Upper lobe of left lung (tissue), 6 donors: ENCODE measurements at regions not wholly inside any gene's neighbourhood (a gene's known extent, or its start where the extent isn't known, plus 50 kb on each side); places are given as distances from the start of the nearest gene placed in this dataset.
A peak's percentile ranks its signal among the peaks of the same experiment; 100 is the strongest.

Experiments used
- ATAC-seq, 2 donors: fragments of 200-7000 bp; cut with Tn5 transposase; one replicate each; pipeline ENCODE4 v1.9.1; 2022; ENCODE audit warnings: mild to moderate bottlenecking in 2 of 2, moderate library complexity in 2 of 2; ENCODE audit not compliant: low FRiP score in 2 of 2
- DNase-seq, 2 donors: peaks; one replicate each; pipeline ENCODE4 v3.0.0-alpha.2; 2019 to 2020
- H3K27ac ChIP-seq, 4 donors: fragments of 200-600 bp; sonication (generic); one replicate each; pipeline ENCODE4 v1.5.1; 2016 to 2019
- H3K27me3 ChIP-seq, 4 donors: fragments of 200-600 bp; sonication (generic); one replicate each; pipeline ENCODE4 v1.5.1; 2017 to 2019
- H3K36me3 ChIP-seq, 4 donors: fragments of 200-600 bp; sonication (generic); one replicate each; pipeline ENCODE4 v1.5.1; 2016 to 2019
- H3K4me1 ChIP-seq, 4 donors: fragments of 200-600 bp; sonication (generic); one replicate each; pipeline ENCODE4 v1.5.1; 2018 to 2019
- H3K4me3 ChIP-seq, 4 donors: fragments of 200-600 bp; sonication (generic); one replicate each; pipeline ENCODE4 v1.5.1; 2017 to 2019; ENCODE audit warnings: mild to moderate bottlenecking in 2 of 4, moderate library complexity in 1 of 4
- H3K9me3 ChIP-seq, 4 donors: fragments of 200-600 bp; sonication (generic); one replicate each; pipeline ENCODE4 v1.5.1; 2018 to 2019
- EP300 ChIP-seq, 4 donors: sonication (generic); formaldehyde crosslinking; IDR thresholded peaks; one replicate each; pipeline ENCODE4 v1.5.1; 2017; ENCODE audit warnings: antibody characterized with exemption in 4 of 4, control low read depth in 2 of 4
- POLR2A ChIP-seq, 4 donors: fragments of 450-650 bp; IDR thresholded peaks; one replicate each; pipeline ENCODE4 v1.5.1; 2016 to 2017; ENCODE audit warnings: antibody characterized with exemption in 4 of 4, mild to moderate bottlenecking in 2 of 4
- POLR2AphosphoS5 ChIP-seq, 2 donors: sonication (generic); formaldehyde crosslinking; IDR thresholded peaks; one replicate each; pipeline ENCODE4 v1.5.1; 2017; ENCODE audit warnings: antibody characterized with exemption in 2 of 2
- WGBS, 2 donors: methylation state at CpG; one replicate each; pipeline ENCODE4 v1.1.5; 2017 to 2018; 5-methylcytosine and 5-hydroxymethylcytosine counted together
- TF ChIP-seq, protein P1 (sequence below), 6 experiments: fragments of 450-650 bp in 4 of 6; fragments of 200-600 bp in 2 of 6; sonication (generic) in 2 of 6; IDR thresholded peaks; one replicate each; pipeline ENCODE4 v1.5.1; 2016 to 2019; ENCODE audit warnings: antibody characterized with exemption in 6 of 6
- donor health status: DM: no; HTN: no; CAD: no; lungs with moderate emphysema.
- donor health status: DM: no; HTN: yes; CAD: no; lungs with severe emphysema.

DNA sequence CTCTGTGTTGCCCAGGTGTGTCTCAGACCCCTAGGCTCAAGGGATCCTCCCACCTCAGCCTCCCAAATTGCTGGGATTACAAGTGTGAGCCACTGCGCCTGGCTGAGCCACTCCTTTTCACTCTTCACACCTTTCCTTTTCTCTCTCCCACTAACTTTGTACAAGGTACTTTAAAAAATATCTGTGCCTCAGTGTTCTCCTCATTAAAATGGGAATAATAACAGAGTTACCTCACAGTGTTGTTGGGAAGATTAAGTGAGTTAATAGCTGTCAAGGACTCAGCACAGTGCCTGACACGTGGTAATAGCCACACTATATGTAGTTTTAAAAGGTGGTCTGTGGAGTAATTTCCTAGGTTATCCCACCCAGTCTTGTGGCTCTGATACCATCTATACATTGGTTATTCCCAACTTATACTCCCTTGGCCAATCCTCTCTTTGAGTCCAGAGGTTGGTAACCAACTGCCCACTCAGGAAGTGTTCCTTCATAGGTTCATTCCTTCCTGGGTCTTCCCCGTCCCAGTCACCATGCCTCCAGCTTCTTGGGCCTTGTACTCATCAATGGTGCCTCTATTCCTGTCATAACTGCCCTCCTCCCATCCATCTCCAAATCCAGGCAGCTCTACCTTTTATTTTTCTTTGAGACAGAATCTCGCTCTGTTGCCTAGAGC is 78.6 kb upstream of the NAA20 start:
- Histone ChIP-seq H3K4me1 (peaks cover 59 to 79% (median 77%) of the 10 kb centered on the region in 4 donors), H3K27ac (peak overlapping the region; percentile 36 to 85 (median 74)), H3K9me3 (no peaks in the 10 kb centered on the region), H3K36me3 (peaks cover 0 to 33% (median 2%) of the 10 kb centered on the region in 4 donors), H3K4me3 (no peak overlapping the region), H3K27me3 (no peaks in the 10 kb centered on the region)
- WGBS, 2 donors: 93 to 95% methylated on average over 4 of the region's 4 CpGs
- DNase-seq (no peak), ATAC-seq (no peak)
- no peak for TF ChIP-seq POLR2A (IDR thresholded peaks at IDR 0.05)
- TF ChIP-seq, protein P1, sequence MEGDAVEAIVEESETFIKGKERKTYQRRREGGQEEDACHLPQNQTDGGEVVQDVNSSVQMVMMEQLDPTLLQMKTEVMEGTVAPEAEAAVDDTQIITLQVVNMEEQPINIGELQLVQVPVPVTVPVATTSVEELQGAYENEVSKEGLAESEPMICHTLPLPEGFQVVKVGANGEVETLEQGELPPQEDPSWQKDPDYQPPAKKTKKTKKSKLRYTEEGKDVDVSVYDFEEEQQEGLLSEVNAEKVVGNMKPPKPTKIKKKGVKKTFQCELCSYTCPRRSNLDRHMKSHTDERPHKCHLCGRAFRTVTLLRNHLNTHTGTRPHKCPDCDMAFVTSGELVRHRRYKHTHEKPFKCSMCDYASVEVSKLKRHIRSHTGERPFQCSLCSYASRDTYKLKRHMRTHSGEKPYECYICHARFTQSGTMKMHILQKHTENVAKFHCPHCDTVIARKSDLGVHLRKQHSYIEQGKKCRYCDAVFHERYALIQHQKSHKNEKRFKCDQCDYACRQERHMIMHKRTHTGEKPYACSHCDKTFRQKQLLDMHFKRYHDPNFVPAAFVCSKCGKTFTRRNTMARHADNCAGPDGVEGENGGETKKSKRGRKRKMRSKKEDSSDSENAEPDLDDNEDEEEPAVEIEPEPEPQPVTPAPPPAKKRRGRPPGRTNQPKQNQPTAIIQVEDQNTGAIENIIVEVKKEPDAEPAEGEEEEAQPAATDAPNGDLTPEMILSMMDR (IDR thresholded peaks at IDR 0.05): no peak
- TF ChIP-seq POLR2AphosphoS5 (IDR thresholded peaks at IDR 0.05): no peak
- no peak for TF ChIP-seq EP300 (IDR thresholded peaks at IDR 0.05)

DNA sequence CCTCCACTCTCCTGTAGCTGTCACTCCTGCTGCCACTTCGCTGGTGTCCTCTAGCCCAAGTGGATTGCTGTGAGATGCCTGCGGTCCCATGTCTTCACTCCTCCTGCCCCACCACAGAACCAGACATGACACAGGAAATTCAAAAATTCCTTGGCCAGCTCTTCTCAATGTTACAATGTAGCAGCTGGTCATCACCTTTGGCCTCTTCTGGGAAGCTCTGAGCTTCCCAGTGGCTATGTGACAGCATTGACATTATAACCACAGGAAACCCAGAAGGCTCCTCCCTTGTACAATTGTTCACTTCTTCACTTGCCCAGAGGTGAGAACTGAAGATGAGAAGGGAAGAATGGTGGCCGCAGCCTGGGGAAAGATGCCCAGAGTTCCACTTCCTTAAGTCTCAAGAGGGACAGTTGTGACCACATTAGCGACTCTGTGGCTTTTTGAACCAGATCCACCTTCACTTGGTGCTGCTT is 76.1 kb upstream of the NAA20 start:
- Histone ChIP-seq H3K9me3 (no peaks in the 10 kb centered on the region), H3K4me1 (peaks cover 60 to 79% (median 73%) of the 10 kb centered on the region in 4 donors), H3K27me3 (no peaks in the 10 kb centered on the region), H3K4me3 (no peak overlapping the region), H3K36me3 (peaks cover 0 to 25% (median 2%) of the 10 kb centered on the region in 4 donors), H3K27ac (peak overlapping the region; percentile 40 to 83 (median 58))
- TF ChIP-seq, protein P1 (IDR thresholded peaks at IDR 0.05): no peak
- peak in 1 of 2 donors; percentile 35 for TF ChIP-seq POLR2AphosphoS5 (IDR thresholded peaks at IDR 0.05)
- ATAC-seq (peak; percentile 11 to 54), DNase-seq (no peak)
- 64 to 65% methylated on average over 4 of the region's 4 CpGs for WGBS, 2 donors

DNA sequence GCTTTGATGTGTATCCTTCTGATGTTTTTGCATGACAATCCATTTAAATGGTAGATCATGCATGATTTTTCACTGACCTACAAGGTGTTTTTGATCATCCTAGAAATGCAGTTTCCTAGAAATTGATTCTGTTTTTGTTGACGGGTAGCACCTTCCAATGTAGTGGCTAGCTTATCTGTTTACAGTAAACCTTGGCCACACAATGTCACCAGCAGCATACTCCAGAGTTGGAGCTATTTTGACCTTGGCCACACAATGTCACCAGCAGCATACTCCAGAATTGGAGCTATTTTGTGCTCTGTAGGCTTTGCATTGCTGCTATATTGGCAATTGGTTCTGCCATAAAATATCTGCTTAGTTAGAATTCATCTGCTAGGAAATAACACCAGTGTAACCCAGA is 74.6 kb upstream of the NAA20 start:
- Histone ChIP-seq H3K4me1 (peaks cover 61 to 85% (median 74%) of the 10 kb centered on the region in 4 donors), H3K9me3 (no peaks in the 10 kb centered on the region), H3K27ac (peak overlapping the region; percentile 59 to 83 (median 74)), H3K27me3 (no peaks in the 10 kb centered on the region), H3K4me3 (no peak overlapping the region), H3K36me3 (peaks cover 0 to 19% (median 2%) of the 10 kb centered on the region in 4 donors)
- DNase-seq: no peak
- no peak for TF ChIP-seq POLR2AphosphoS5 (IDR thresholded peaks at IDR 0.05)
- TF ChIP-seq POLR2A (IDR thresholded peaks at IDR 0.05): no peak
- TF ChIP-seq EP300 (IDR thresholded peaks at IDR 0.05): no peak
- WGBS, 2 donors: 93 to 100% methylated on average over 1 of the region's 1 CpG
- ATAC-seq: no peak

DNA sequence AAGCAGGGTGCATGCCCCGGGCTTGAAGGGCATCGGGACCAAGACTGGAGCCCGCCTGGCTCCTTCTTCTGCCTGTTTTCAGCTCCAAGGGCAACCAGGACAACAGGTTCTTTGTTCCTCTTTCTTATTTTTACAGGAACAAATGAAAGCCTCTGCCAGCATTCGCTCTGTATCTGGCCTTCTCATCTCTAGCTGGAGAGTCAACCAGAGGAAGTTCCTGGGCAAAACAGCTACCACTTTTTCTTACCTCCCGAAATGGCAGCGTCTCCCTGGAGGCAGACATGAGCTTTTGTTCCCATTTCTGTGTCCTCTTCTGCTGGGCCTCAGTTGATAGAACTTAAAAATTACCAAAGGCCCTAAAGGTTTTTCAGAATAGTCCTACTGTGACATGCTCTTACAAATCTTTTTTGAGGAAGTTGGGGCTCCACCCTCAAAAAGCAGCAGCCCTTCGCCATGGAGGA is 74.1 kb upstream of the NAA20 start:
- no peak for DNase-seq
- Histone ChIP-seq H3K27me3 (no peaks in the 10 kb centered on the region), H3K27ac (peak overlapping the region; percentile 59 to 83 (median 74)), H3K9me3 (no peaks in the 10 kb centered on the region), H3K4me3 (no peak overlapping the region), H3K36me3 (peaks cover 0 to 24% (median 4%) of the 10 kb centered on the region in 4 donors), H3K4me1 (peaks cover 61 to 83% (median 73%) of the 10 kb centered on the region in 4 donors)
- peak; percentile 12 to 68 for ATAC-seq
- WGBS, 2 donors: 54 to 61% methylated on average over 7 of the region's 7 CpGs
- TF ChIP-seq EP300 (IDR thresholded peaks at IDR 0.05): peak in 1 of 4 donors; percentile 40
- TF ChIP-seq, protein P1 (IDR thresholded peaks at IDR 0.05): no peak

DNA sequence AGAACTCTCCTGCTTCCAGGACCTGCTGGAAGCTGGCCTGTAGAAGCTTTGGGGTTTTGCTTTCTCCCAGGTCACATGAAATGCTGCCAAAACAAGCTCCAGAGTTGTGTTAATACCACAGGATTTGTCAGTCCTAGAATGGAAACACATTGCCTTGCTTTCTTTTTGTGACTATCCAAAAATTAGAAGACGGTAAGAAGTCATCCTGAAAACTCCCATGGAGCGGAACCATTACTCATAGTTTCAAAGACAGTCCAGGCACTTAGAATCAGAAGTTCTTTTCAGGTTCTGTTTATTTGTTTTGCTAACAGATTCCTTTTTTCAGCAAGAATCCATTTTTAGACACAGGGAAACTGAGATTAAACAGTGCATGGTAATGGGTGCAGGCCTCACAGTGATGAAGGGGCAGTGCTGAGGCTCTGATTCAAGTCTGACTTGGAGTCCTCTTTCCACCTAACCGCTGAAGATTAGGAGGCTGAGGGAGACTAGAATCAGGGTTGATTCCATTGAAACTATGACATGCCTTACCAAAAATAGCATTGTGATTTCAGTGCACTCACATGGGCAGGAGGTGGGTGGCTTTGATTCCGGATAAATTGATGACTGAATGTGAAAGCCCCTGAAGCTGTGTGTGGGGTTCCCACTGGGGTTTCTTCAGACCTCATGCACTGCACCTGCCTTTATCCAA is 72.2 kb upstream of the NAA20 start:
- TF ChIP-seq POLR2AphosphoS5 (IDR thresholded peaks at IDR 0.05) (no peak), POLR2A (IDR thresholded peaks at IDR 0.05) (no peak), EP300 (IDR thresholded peaks at IDR 0.05) (no peak)
- TF ChIP-seq, protein P1 (IDR thresholded peaks at IDR 0.05): no peak
- no peak overlapping the region for H3K4me3 ChIP-seq
- peaks cover 58 to 69% (median 65%) of the 10 kb centered on the region in 4 donors for H3K4me1 ChIP-seq
- peak overlapping the region; percentile 59 to 83 (median 67) for H3K27ac ChIP-seq
- no peaks in the 10 kb centered on the region for H3K27me3 ChIP-seq
- H3K9me3 ChIP-seq: no peaks in the 10 kb centered on the region
- WGBS, 2 donors: 73% methylated on average over 4 of the region's 4 CpGs
- H3K36me3 ChIP-seq: peaks cover 0 to 39% (median 4%) of the 10 kb centered on the region in 4 donors
- DNase-seq (no peak), ATAC-seq (no peak)
